A673 (cell line): ENCODE measurements at regions not wholly inside any gene's neighbourhood (a gene's known extent, or its start where the extent isn't known, plus 50 kb on each side); places are given as distances from the start of the nearest gene placed in this dataset.

Experiments
- CTCF ChIP-seq: fragments of 300-800, 200-600 bp; sonication (generic); conservative IDR thresholded peaks from 2 replicates; pipeline ENCODE4 v1.5.1; 2017; ENCODE audit warnings: low read depth, mild to moderate bottlenecking, antibody characterized with exemption, low read length, moderate library complexity, mixed read lengths
- EZH2 ChIP-seq: fragments of 200-600 bp; sonication (generic); IDR thresholded peaks from 2 replicates; pipeline ENCODE4 v1.6.1; 2017; ENCODE audit warnings: borderline replicate concordance, low read depth, mild to moderate bottlenecking, mixed read lengths, antibody characterized with exemption, low read length; ENCODE audit not compliant: poor library complexity, severe bottlenecking

- TF ChIP-seq CTCF (peak; percentile 57), EZH2 (no peak)
These were observed 289.8 kb upstream of the ROPN1 start for GRCh38 chr3:124281453-124282316.
